GM23338 (cell line): ENCODE measurements at regions not wholly inside any gene's neighbourhood (a gene's known extent, or its start where the extent isn't known, plus 50 kb on each side); places are given as distances from the start of the nearest gene placed in this dataset.

Experiments used
- ATAC-seq: fragments of 200-7000 bp; cut with Tn5 transposase; 3 replicates; pipeline ENCODE4 v1.9.1; 2020
- DNase-seq: peaks from one replicate; pipeline ENCODE4 v3.0.0-alpha.2; 2015; ENCODE audit warnings: low spot score
- H2AFZ ChIP-seq: fragments of 200-600 bp; sonication (generic); 2 replicates; pipeline ENCODE4 v1.8.0; 2016; ENCODE audit warnings: antibody characterized with exemption, mild to moderate bottlenecking, moderate library complexity
- H3F3A ChIP-seq: fragments of 200-600 bp; sonication (generic); replicated peaks from 2 replicates; pipeline ENCODE4 v1.8.0; 2017; ENCODE audit warnings: antibody characterized with exemption, mixed run types, low read depth
- H3K27ac ChIP-seq: fragments of 200-600 bp; sonication (generic); 2 replicates; pipeline ENCODE4 v1.6.1; 2016; ENCODE audit warnings: low read depth
- H3K27me3 ChIP-seq: fragments of 200-600 bp; sonication (generic); 2 replicates; pipeline ENCODE4 v1.8.0; 2016; ENCODE audit warnings: mild to moderate bottlenecking, mixed run types, moderate library complexity; ENCODE audit not compliant: insufficient read depth
- H3K36me3 ChIP-seq: fragments of 200-600 bp; sonication (generic); 2 replicates; pipeline ENCODE4 v1.8.0; 2016; ENCODE audit warnings: mild to moderate bottlenecking; ENCODE audit not compliant: insufficient read depth
- H3K4me1 ChIP-seq: fragments of 200-600 bp; sonication (generic); 2 replicates; pipeline ENCODE4 v1.8.0; 2016; ENCODE audit warnings: mild to moderate bottlenecking, moderate library complexity; ENCODE audit not compliant: insufficient read depth
- H3K4me2 ChIP-seq: fragments of 200-600 bp; sonication (generic); 2 replicates; pipeline ENCODE4 v1.7.1; 2017; ENCODE audit warnings: mixed run types
- H3K4me3 ChIP-seq: fragments of 200-600 bp; sonication (generic); 2 replicates; pipeline ENCODE4 v1.6.1; 2016; ENCODE audit warnings: mixed run types
- H3K79me2 ChIP-seq: fragments of 200-600 bp; sonication (generic); replicated peaks from 2 replicates; pipeline ENCODE4 v1.8.0; 2017; ENCODE audit warnings: mild to moderate bottlenecking; ENCODE audit not compliant: insufficient read depth
- H3K9me2 ChIP-seq: fragments of 200-600 bp; sonication (generic); 2 replicates; pipeline ENCODE4 v1.8.0; 2017; ENCODE audit not compliant: insufficient read depth
- H4K20me1 ChIP-seq: fragments of 200-600 bp; sonication (generic); replicated peaks from 2 replicates; pipeline ENCODE4 v1.8.0; 2017; ENCODE audit warnings: mild to moderate bottlenecking; ENCODE audit not compliant: insufficient read depth
- H3K27ac Mint-ChIP-seq: 2 replicates; pipeline ENCODE4 v1.8.0; 2020; ENCODE audit warnings: inconsistent platforms, mild to moderate bottlenecking, moderate library complexity, mixed read lengths
- H3K27me3 Mint-ChIP-seq: 3 replicates; pipeline ENCODE4 v1.8.0; 2022; ENCODE audit warnings: low read depth, mild to moderate bottlenecking, moderate library complexity, mixed read lengths, inconsistent platforms; ENCODE audit not compliant: insufficient read depth, poor library complexity
- H3K36me3 Mint-ChIP-seq: 3 replicates; pipeline ENCODE4 v1.8.0; 2021; ENCODE audit warnings: low read depth, mild to moderate bottlenecking, inconsistent platforms, moderate library complexity, mixed read lengths
- H3K4me1 Mint-ChIP-seq: 3 replicates; pipeline ENCODE4 v1.8.0; 2020; ENCODE audit warnings: mild to moderate bottlenecking, inconsistent platforms, mixed read lengths
- H3K4me3 Mint-ChIP-seq: 3 replicates; pipeline ENCODE4 v1.8.0; 2021; ENCODE audit warnings: moderate library complexity, mild to moderate bottlenecking, inconsistent platforms, mixed read lengths
- H3K9me3 Mint-ChIP-seq: 3 replicates; pipeline ENCODE4 v1.8.0; 2020; ENCODE audit warnings: moderate library complexity, mild to moderate bottlenecking, inconsistent platforms, mixed read lengths
- CTCF ChIP-seq, 2 experiments: fragments of 200-600 bp in 1 of 2; sonication (generic) in 1 of 2; conservative IDR thresholded peaks; 2 replicates each; pipeline versions ENCODE4 v1.5.1 to v1.6.1; 2016 to 2017; ENCODE audit warnings: antibody characterized with exemption in 2 of 2, low read depth in 2 of 2, mild to moderate bottlenecking in 2 of 2, moderate library complexity in 1 of 2
- ETS1 ChIP-seq: IDR thresholded peaks from 2 replicates; pipeline ENCODE4 v1.6.1; 2016; ENCODE audit warnings: antibody characterized with exemption
- EZH2 ChIP-seq: fragments of 200-600 bp; sonication (generic); IDR thresholded peaks from one replicate; pipeline ENCODE4 v1.8.0; 2017; ENCODE audit warnings: antibody characterized with exemption, mild to moderate bottlenecking, low read depth; ENCODE audit not compliant: unreplicated experiment
- EZH2phosphoT487 ChIP-seq: fragments of 200-600 bp; sonication (generic); IDR thresholded peaks from one replicate; pipeline ENCODE4 v1.8.1; 2018; ENCODE audit warnings: antibody characterized with exemption; ENCODE audit not compliant: unreplicated experiment
- JUNB ChIP-seq: IDR thresholded peaks from one replicate; pipeline ENCODE4 v1.6.1; 2016; ENCODE audit warnings: antibody characterized with exemption; ENCODE audit not compliant: unreplicated experiment
- POLR2AphosphoS5 ChIP-seq: IDR thresholded peaks from 2 replicates; pipeline ENCODE4 v1.6.1; 2016; ENCODE audit warnings: antibody characterized with exemption, low read depth
- ZNF331 ChIP-seq: fragments of 250-450 bp; sonication (Bioruptor Pico); IDR thresholded peaks from 2 replicates; pipeline ENCODE4 v1.5.0; 2020; ENCODE audit warnings: low read depth, mild to moderate bottlenecking, moderate library complexity
- ZNF462 ChIP-seq: fragments of 250-450 bp; sonication (Bioruptor Pico); IDR thresholded peaks from 2 replicates; pipeline ENCODE4 v1.5.0; 2020; ENCODE audit warnings: mild to moderate bottlenecking, moderate library complexity

GRCh38 chr1:234551032-234551378 lies 59.0 kb downstream of the IRF2BP2 start (continued):
- no peak for TF ChIP-seq ZNF331 (CRISPR knock-in tag)
- TF ChIP-seq JUNB: no peak
- TF ChIP-seq ZNF462: no peak
- TF ChIP-seq EZH2: no peak

- DNase-seq (no peak), ATAC-seq (peak; percentile 59)
- Mint-ChIP-seq H3K36me3 (no peaks in the 10 kb centered on the region), H3K4me1 (peaks cover 12% of the 10 kb centered on the region), H3K27ac (no peak overlapping the region), H3K9me3 (no peaks in the 10 kb centered on the region), H3K27me3 (peaks cover 7% of the 10 kb centered on the region), H3K4me3 (no peak overlapping the region)
- no peaks in the 10 kb centered on the region for H3K79me2 ChIP-seq
- no peak overlapping the region for H3K4me3 ChIP-seq
- no peak overlapping the region for H3K27ac ChIP-seq
- no peaks in the 10 kb centered on the region for H3F3A ChIP-seq
- H4K20me1 ChIP-seq: no peaks in the 10 kb centered on the region
- no peaks in the 10 kb centered on the region for H3K27me3 ChIP-seq
- H3K4me1 ChIP-seq: 0 out of 2 replicates have a peak, but pooled peaks cover 4% of the 10 kb centered on the region
- no peaks in the 10 kb centered on the region for H3K9me2 ChIP-seq
- H3K4me2 ChIP-seq: no peak overlapping the region
- no peaks in the 10 kb centered on the region for H3K36me3 ChIP-seq
- H2AFZ ChIP-seq: peak overlapping the region; percentile 81; the same call in 1 of the 2 replicates
- TF ChIP-seq EZH2phosphoT487 (no peak), JUNB (no peak), EZH2 (no peak), POLR2AphosphoS5 (no peak), ZNF331 (CRISPR knock-in tag) (no peak), CTCF (conservative IDR thresholded peaks at IDR 0.05; ENCODE audit: low read depth in 2 of 2) (no peak), ETS1 (no peak)
These were observed 59.5 kb downstream of the IRF2BP2 start for GRCh38 chr1:234550341-234551031.
